Epidermal melanocyte (primary cell): ENCODE measurements at regions not wholly inside any gene's neighbourhood (a gene's known extent, or its start where the extent isn't known, plus 50 kb on each side); places are given as distances from the start of the nearest gene placed in this dataset.

Source experiments
- DNase-seq: peaks from one replicate; pipeline ENCODE4 v3.0.0; 2011; ENCODE audit warnings: low spot score; ENCODE audit not compliant: insufficient read length

DNA sequence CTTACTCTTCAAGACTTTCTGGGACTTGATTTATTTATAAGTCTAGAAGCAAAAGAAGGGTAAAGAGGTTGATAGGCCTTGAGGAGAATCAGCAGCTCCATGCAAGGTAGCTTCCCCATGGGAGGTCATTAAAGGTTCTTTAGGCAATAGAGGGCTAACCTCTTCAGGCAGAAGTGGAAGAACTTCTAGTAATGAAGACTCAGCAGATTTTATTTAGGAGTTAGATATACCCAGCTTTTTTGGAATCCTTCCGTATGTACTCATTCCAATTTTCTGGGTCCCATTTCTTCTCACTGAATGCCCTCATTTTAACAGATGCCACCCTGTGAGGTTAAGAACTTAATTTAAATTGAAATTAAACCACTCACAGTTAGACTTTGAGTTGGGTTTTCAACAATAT lies 565.6 kb downstream of the LRFN5 start:
- DNase-seq = no peak

DNA sequence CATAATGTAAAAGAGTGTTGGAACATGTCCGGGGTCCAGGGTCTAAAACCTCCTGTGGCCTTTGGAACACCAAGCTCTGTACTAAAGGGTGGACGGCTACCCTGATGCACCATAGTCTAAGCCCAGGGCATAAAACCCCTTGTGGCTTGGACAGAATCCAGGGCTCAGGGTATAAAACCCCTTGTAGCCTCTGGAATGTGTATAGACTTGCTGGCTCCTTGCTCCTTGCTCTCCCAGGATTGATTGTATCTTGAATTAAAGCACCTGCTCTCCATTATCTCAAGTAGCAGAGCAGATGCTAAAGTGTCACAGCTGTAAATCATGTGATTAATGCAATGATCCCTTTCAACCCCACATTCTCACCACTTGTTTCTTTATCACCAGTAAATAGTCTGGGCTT lies 556.5 kb downstream of the LRFN5 start:
- DNase-seq = no peak

GRCh38 chr14:42159138-42159537 lies 552.5 kb downstream of the LRFN5 start:
- no peak for DNase-seq

- DNase-seq = no peak
Observed at GRCh38 chr14:42149609-42150261, 543.1 kb downstream of the LRFN5 start.

DNA sequence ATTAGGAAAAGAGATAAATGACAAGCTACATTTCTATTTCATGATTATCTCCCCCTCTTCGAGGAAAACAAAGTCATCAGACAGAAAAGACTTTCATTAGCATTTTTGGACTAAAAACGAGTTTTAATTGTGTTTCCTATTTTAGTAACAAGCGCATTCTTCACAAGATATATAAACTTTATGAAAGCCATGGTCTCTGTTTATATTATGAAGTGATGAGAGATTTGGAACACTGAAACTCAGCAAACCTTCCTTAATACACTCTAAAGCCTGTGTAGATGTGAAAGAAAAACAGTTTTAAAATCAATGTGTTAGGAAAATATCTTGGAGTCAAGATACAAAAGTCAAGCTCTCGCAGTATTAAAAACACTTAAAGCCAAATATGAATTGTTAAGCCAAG lies 539.1 kb downstream of the LRFN5 start:
- no peak for DNase-seq

GRCh38 chr14:42143114-42143513 lies 536.4 kb downstream of the LRFN5 start:
- DNase-seq = no peak

DNA sequence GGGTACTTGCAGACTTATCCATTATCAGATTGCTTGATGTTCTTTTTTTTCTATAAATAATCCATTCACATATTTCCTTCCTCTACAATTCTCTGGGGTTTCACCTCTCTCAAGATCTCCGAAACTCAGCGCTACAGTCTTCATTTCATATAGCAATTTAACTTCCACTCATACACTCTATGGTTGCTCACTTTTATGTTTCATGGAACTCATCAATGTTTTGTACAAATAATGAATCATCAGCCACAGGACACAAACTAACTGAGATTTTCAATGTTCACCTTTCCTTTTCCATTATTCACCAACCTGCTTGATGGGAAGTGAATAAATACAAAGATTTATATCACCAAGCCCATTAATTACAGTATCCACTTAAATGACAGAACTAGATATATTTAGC lies 534.7 kb downstream of the LRFN5 start:
- DNase-seq = no peak

DNA sequence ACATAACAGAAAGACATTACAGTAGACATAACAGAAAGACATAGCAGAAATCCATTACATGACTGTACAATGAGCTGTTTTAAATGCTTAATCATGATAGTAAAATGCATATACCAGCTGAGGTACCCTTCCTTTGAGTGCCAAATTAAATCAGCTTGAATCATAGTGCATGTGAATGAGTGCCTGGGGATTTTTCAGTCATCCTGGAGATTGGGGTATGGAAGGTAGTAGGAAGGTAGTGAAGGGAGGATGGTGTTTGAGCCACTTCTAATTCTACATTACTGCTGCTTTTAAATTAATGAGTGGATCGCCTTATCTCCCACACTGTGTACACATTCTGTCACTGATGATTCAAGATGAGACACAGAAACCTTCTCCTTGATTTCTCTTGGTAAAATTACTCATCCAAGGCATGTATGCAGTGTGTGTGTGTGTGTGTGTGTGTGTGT lies 534.2 kb downstream of the LRFN5 start:
- no peak for DNase-seq

GRCh38 chr14:42140001-42140400 lies 533.3 kb downstream of the LRFN5 start:
- DNase-seq = no peak

DNA sequence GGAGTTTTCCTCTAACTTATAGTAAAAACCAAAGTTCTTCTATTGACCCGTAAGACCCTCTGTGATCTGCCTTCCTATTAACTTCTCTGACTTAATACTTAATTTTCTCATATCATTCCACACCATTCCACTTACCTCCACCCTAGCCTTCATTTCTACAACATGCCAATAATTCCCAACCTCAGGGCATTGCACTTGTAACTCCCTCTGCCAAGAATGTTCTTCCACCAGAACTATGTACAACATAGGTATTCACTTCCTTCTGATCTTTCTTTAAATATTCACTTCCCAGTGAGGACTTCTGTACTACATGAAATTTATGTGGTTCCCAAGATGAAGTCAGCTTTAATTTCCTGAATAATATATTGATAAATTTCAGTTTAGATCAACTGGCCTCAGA lies 531.7 kb downstream of the LRFN5 start:
- no peak for DNase-seq

DNA sequence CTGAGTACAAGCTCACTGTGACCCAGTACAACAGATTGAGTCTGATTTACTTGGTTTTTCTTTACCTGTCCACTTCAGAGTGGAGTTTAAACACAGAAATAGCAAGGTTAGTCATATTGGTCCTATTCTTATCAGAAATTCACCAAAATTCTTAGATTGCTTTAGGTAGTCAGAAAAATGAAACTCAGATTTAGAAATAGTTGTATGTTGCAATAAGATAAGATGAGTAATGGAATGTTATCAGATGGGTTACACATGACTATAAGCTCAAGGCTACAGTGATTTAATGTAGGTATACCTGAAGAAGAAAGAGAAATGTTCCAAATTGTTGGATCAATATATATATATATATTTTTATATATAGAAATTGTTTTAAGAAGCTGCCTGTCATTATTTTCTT lies 524.1 kb downstream of the LRFN5 start:
- no peak for DNase-seq

DNA sequence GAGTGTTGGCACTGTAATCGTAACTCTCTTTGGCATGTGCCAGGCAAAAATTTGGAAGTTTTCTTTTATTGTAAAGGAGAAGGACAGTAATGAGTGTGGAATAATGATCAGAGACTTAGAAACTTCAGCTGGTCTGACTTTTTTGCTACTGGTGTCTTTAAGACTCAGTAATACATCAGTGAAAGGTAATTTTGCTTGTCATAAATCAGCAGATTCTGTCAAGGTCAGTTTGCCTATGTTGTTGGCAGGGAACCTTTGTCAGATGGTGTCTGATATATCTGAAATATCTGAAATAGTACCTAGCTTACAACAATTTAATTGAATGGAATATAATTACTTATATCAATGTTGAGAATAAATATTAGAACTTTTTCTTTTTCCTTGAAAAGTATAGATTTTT lies 516.9 kb downstream of the LRFN5 start:
- no peak for DNase-seq

DNA sequence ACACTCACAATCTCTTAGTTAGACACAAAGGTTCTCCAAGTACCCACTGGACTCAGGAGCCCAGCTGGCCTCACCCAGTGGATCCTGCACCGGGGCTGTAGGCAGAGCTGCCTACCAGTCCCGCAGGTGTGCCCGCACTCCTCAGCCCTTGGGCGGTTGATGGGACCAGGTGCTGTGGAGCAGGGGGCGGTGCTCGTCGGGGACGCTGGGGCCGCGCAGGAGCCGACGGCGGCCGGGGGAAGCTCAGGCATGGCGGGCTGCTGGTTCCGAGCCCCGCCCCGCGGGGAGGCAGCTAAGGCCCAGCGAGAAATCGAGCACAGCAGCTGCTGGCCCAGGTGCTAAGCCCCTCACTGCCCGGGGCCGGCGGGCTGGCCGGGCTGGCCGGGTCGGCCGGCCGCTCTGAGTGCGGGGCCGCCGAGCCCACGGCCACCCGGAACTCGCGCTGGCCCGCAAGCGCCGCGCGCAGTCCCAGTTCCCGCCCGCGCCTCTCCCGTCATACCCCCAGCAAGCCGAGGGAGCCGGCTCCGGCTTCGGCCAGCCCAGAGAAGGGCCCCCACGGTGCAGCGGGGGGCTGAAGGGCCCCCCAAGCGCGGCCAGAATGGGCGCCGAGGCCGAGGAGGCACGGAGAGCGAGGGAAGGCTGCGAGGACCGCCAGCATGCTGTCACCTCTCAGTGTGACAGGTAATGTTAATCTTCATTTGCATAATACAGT lies 506.8 kb downstream of the LRFN5 start:
- DNase-seq = no peak

- DNase-seq = no peak
Observed at GRCh38 chr14:42112108-42112507, 505.4 kb downstream of the LRFN5 start.

DNA sequence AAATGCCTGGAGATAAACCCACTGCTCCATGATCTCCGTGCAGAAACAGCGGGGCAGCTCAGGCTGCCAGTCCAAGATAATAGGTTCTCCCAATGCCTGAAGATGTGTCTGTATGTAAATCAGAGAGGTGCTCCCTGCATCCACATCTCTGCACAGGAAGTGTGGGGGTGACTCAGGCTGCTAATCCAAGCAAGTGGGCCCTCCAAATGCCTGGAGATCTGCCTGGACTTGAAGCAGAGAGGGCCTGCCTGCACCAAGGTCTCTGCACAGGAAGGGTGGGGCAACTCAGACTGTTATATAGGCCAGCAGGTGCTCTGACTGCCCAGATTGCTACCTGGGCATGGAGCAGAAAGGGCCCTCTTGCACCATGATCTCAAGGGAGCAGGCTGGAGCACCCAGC lies 504.7 kb downstream of the LRFN5 start:
- no peak for DNase-seq

GRCh38 chr14:42110167-42110566 lies 503.5 kb downstream of the LRFN5 start:
- DNase-seq = no peak

DNA sequence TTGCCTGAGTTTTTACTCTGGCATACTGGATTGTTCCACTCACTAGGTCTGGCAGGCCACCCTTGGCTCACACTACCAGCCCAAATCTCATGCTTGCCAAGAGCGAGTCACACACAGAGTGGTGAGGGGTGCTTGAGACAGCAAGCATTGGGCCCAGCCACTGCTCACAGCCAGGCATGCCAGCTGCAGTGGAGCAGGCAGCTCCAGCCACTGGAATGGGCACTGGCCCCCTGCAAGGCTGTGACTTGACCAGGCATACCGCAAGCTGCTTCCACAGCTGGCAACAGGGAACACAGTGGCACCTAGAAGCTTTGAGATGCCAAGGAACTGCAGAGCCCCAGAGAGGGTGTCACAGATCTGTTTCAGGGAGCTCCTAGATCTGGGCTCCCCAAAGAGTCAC lies 488.5 kb downstream of the LRFN5 start:
- DNase-seq = no peak

DNA sequence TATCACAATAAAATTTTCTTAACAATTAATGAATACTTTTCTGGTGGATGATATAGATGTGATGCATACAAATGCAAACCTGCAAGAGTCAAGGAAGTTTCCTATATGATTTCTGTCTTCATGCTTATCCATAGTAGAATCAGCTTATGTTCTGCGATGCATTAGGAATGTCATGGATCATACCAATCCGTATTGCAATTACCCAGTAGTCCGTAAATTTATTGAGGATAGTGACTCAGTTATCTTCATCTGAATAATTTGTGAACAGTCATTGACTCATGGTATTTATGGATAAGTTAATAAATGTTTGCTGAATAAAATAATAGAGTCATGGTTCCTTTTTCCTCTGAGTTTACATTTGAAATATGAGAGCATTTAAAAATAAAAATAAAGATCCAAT lies 483.4 kb downstream of the LRFN5 start:
- no peak for DNase-seq

DNA sequence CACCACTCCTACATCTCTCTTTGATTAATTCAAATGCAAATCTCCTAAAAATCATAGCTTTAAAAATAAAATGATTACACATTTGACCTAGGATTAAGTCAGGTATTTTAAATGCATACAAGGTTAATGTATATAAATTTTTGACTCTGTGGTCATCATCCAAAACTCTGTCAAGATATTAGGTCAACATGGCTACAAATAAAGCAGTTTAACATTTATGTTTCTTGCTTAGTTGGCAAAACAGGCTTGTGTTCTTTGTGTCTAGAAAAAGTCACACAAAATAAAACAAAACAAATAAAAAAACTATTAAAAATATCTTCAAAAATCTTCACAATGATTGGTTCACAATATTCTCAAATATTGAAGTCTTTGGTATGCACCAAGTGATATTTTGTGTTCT lies 473.2 kb downstream of the LRFN5 start:
- no peak for DNase-seq

- DNase-seq = no peak
Observed at GRCh38 chr14:42078345-42078744, 471.7 kb downstream of the LRFN5 start.

DNA sequence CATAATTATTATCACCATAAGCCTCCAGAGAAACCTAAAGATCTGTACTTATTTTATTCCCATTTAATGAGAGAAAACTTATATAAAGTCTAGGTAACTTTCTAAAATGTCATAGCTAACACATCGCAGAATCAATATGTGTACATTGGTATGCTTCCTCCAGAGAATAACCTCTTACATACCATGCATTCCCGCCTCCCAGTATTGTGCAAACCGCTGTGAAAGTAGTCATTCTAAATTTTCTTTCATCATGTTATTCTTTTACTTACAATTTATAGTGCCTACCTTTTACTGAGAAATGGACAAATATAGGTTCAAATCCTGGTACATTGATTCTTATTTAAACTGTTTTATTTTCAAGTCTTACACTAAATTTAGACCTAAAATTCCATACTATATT lies 463.4 kb downstream of the LRFN5 start:
- DNase-seq = no peak

DNA sequence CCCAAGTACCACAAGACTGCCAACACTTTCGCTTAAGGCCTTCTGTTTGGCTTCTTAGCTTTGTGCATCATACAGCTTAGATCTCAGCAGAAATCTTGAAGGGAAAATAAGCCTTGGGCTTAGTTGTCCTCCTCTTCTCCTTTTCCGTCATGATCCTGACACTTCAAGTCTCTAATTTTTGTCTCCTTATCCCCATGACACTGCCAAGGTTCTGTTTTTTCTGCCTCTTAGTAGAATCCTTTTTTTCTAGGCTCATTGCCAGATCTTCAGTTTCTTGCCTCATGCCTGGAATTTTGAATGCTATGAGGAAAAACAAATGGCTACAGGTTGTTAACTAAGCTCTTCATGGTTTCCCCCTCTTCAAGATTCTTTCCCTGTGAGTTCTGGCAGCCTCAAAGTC lies 450.4 kb downstream of the LRFN5 start:
- no peak for DNase-seq

DNA sequence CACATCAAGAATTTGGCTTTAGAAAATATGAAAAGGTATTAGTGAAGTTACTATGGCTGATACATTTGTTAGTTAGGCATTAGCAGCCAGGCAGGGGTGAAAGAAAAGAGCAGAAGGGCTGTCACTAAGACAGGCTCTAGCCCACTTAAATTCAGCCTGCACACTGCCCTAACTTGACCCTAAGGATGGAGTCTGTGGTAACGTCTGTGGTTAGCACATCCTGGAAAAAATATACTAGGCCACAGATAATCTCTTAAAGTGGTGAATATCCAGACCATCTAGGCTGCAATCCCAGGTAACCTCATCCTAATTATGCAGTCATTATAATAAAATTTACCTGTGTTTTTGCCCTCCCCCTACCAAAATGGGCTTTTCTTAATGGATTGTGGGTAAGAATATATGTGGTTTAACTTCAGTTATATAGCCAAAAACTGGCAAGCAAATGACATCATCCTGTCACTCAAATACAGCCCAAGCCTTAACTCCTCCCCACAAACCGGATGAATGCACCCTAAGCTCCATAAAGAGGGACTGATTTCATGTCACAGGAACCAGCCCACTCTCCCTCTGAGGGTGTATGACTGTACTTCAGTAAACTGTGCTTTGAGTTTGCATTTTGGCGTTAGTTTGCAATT lies 440.9 kb downstream of the LRFN5 start:
- no peak for DNase-seq
